Suprapubic skin (tissue), 4 donors: ENCODE measurements at regions not wholly inside any gene's neighbourhood (a gene's known extent, or its start where the extent isn't known, plus 50 kb on each side); places are given as distances from the start of the nearest gene placed in this dataset.
A peak's percentile ranks its signal among the peaks of the same experiment; 100 is the strongest.

Source experiments
- DNase-seq, 2 donors: peaks; one replicate each; pipeline ENCODE4 v3.0.0-alpha.2; 2019; ENCODE audit warnings: low spot score in 2 of 2
- H3K27ac ChIP-seq: fragments of 200-600 bp; sonication (generic); one replicate; pipeline ENCODE4 v1.5.1; 2019
- H3K27me3 ChIP-seq: fragments of 200-600 bp; sonication (generic); one replicate; pipeline ENCODE4 v1.5.1; 2019
- H3K36me3 ChIP-seq: fragments of 200-600 bp; sonication (generic); one replicate; pipeline ENCODE4 v1.5.1; 2019
- H3K4me1 ChIP-seq: fragments of 200-600 bp; sonication (generic); one replicate; pipeline ENCODE4 v1.5.1; 2019
- H3K4me3 ChIP-seq: fragments of 200-600 bp; sonication (generic); one replicate; pipeline ENCODE4 v1.5.1; 2019; ENCODE audit warnings: mild to moderate bottlenecking
- H3K9me3 ChIP-seq: fragments of 200-600 bp; sonication (generic); one replicate; pipeline ENCODE4 v1.5.1; 2019
- CTCF ChIP-seq, 2 donors: fragments of 200-600 bp in 1 of 2; fragments of 450-650 bp in 1 of 2; sonication (generic) in 1 of 2; IDR thresholded peaks; one replicate each; pipeline ENCODE4 v1.5.1; 2016 to 2019; ENCODE audit warnings: antibody characterized with exemption in 2 of 2, mild to moderate bottlenecking in 1 of 2, moderate library complexity in 1 of 2
- EP300 ChIP-seq: sonication (generic); formaldehyde crosslinking; IDR thresholded peaks from one replicate; pipeline ENCODE4 v1.6.1; 2017; ENCODE audit warnings: antibody characterized with exemption
- POLR2A ChIP-seq, 2 donors: fragments of 450-650 bp; IDR thresholded peaks; one replicate each; pipeline ENCODE4 v1.6.1; 2017; ENCODE audit warnings: antibody characterized with exemption in 2 of 2, mild to moderate bottlenecking in 2 of 2, moderate library complexity in 2 of 2
- POLR2AphosphoS5 ChIP-seq, 3 donors: sonication (generic); formaldehyde crosslinking; IDR thresholded peaks; one replicate each; pipeline ENCODE4 v1.6.1; 2017; ENCODE audit warnings: antibody characterized with exemption in 3 of 3
- WGBS: methylation state at CpG from one replicate; pipeline ENCODE4 v1.1.5; 2018; 5-methylcytosine and 5-hydroxymethylcytosine counted together

- H3K27me3 ChIP-seq: no peaks in the 10 kb centered on the region
- H3K9me3 ChIP-seq: no peaks in the 10 kb centered on the region
- no peak overlapping the region for H3K27ac ChIP-seq
- TF ChIP-seq CTCF (IDR thresholded peaks at IDR 0.05): peak in 1 of 2 donors; percentile 22
- TF ChIP-seq EP300: no peak
- no peak for TF ChIP-seq POLR2AphosphoS5 (IDR thresholded peaks at IDR 0.05)
- TF ChIP-seq POLR2A (IDR thresholded peaks at IDR 0.05): no peak
- DNase-seq: no peak
- no peaks in the 10 kb centered on the region for H3K36me3 ChIP-seq
- no peaks in the 10 kb centered on the region for H3K4me1 ChIP-seq
- WGBS: 39% methylated on average over 5 of the region's 5 CpGs
- no peak overlapping the region for H3K4me3 ChIP-seq
These were observed 481.0 kb downstream of the TNS3 start for GRCh38 chr7:47100817-47101435.

- Histone ChIP-seq H3K27me3 (no peaks in the 10 kb centered on the region), H3K9me3 (no peaks in the 10 kb centered on the region), H3K4me1 (no peaks in the 10 kb centered on the region), H3K4me3 (no peak overlapping the region), H3K36me3 (no peaks in the 10 kb centered on the region), H3K27ac (no peak overlapping the region)
- WGBS: 77% methylated on average over 5 of the region's 5 CpGs
- TF ChIP-seq EP300 (no peak), CTCF (IDR thresholded peaks at IDR 0.05) (no peak), POLR2A (IDR thresholded peaks at IDR 0.05) (no peak), POLR2AphosphoS5 (IDR thresholded peaks at IDR 0.05) (no peak)
- no peak for DNase-seq
These were observed 481.6 kb downstream of the TNS3 start for GRCh38 chr7:47100148-47100816.

- H3K4me1 ChIP-seq: no peaks in the 10 kb centered on the region
- 75% methylated on average over 2 of the region's 2 CpGs for WGBS
- no peaks in the 10 kb centered on the region for H3K36me3 ChIP-seq
- H3K9me3 ChIP-seq: no peaks in the 10 kb centered on the region
- no peak overlapping the region for H3K4me3 ChIP-seq
- TF ChIP-seq POLR2A (IDR thresholded peaks at IDR 0.05) (no peak), CTCF (IDR thresholded peaks at IDR 0.05) (no peak), POLR2AphosphoS5 (IDR thresholded peaks at IDR 0.05) (no peak), EP300 (no peak)
- no peaks in the 10 kb centered on the region for H3K27me3 ChIP-seq
- no peak overlapping the region for H3K27ac ChIP-seq
- DNase-seq: no peak
These were observed 484.5 kb downstream of the TNS3 start for GRCh38 chr7:47097431-47097830.

- TF ChIP-seq EP300 (no peak), CTCF (IDR thresholded peaks at IDR 0.05) (no peak), POLR2AphosphoS5 (IDR thresholded peaks at IDR 0.05) (no peak), POLR2A (IDR thresholded peaks at IDR 0.05) (no peak)
- no peak for DNase-seq
These were observed 486.0 kb downstream of the TNS3 start for GRCh38 chr7:47095946-47096345.

GRCh38 chr7:47094462-47094861 is 487.4 kb downstream of the TNS3 start:
- no peak for DNase-seq
- H3K27me3 ChIP-seq: peaks cover 7% of the 10 kb centered on the region
- H3K36me3 ChIP-seq: no peaks in the 10 kb centered on the region
- no peak overlapping the region for H3K4me3 ChIP-seq
- H3K9me3 ChIP-seq: no peaks in the 10 kb centered on the region
- TF ChIP-seq CTCF (IDR thresholded peaks at IDR 0.05): no peak
- TF ChIP-seq EP300: no peak
- no peak for TF ChIP-seq POLR2AphosphoS5 (IDR thresholded peaks at IDR 0.05)
- no peak for TF ChIP-seq POLR2A (IDR thresholded peaks at IDR 0.05)
- WGBS: 83% methylated on average over 7 of the region's 7 CpGs
- H3K4me1 ChIP-seq: no peaks in the 10 kb centered on the region
- no peak overlapping the region for H3K27ac ChIP-seq

More at GRCh38 chr7:47095946-47096345, 486.0 kb downstream of the TNS3 start:
- Histone ChIP-seq H3K27me3 (no peaks in the 10 kb centered on the region), H3K9me3 (no peaks in the 10 kb centered on the region), H3K27ac (no peak overlapping the region), H3K4me3 (no peak overlapping the region), H3K36me3 (no peaks in the 10 kb centered on the region), H3K4me1 (no peaks in the 10 kb centered on the region)
- WGBS: 79% methylated on average over 1 of the region's 1 CpG
